Breast epithelium (tissue), 3 donors: ENCODE measurements at regions not wholly inside any gene's neighbourhood (a gene's known extent, or its start where the extent isn't known, plus 50 kb on each side); places are given as distances from the start of the nearest gene placed in this dataset.

ENCODE experiments used
- CTCF ChIP-seq, 3 donors: fragments of 450-650 bp; IDR thresholded peaks; one replicate each; pipeline ENCODE4 v1.5.1; 2016 to 2017; ENCODE audit warnings: antibody characterized with exemption in 3 of 3, mild to moderate bottlenecking in 3 of 3, moderate library complexity in 3 of 3
- POLR2A ChIP-seq: fragments of 450-650 bp; IDR thresholded peaks from one replicate; pipeline ENCODE4 v1.6.1; 2016; ENCODE audit warnings: antibody characterized with exemption, mild to moderate bottlenecking, moderate library complexity

DNA sequence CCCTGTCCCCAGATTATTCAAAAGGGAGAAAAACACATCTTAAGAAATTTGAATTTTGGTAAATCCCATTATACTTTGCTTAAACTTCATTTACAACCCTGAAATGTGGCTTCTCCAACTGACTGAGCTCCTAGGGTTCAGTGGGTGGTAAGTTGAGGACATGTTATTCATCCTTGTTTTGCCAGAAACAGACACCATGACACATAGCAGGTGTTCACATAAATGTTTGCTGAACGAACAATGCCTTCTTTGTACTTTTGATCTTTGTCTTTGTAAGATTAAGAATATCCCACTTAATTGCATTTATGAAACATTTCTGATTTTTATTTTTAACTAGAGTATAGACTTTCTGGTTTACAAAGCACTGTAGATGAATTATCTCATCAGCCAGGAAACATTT lies 209.7 kb downstream of the GPAM start:
- TF ChIP-seq CTCF (IDR thresholded peaks at IDR 0.05), result no peak
- TF ChIP-seq POLR2A, result no peak
